HEK293 (cell line): ENCODE measurements at regions not wholly inside any gene's neighbourhood (a gene's known extent, or its start where the extent isn't known, plus 50 kb on each side); places are given as distances from the start of the nearest gene placed in this dataset.

Experiments used
- CTCF ChIP-seq: fragments of 450-650 bp; formaldehyde crosslinking; IDR thresholded peaks from 2 replicates; pipeline ENCODE4 v1.5.1; 2016; ENCODE audit warnings: missing biosample characterization, missing genetic modification characterization
- SETDB1 ChIP-seq: IDR thresholded peaks from one replicate; pipeline ENCODE4 v1.6.1; 2017; ENCODE audit warnings: mild to moderate bottlenecking, low read length, moderate library complexity, mixed read lengths; ENCODE audit not compliant: insufficient read length

GRCh38 chr1:80245813-80246212 lies 1239.3 kb upstream of the ADGRL4 start:
- no peak for TF ChIP-seq SETDB1
- no peak for TF ChIP-seq CTCF (tag by site-specific recombination)
